GM19238 (cell line): ENCODE measurements at regions not wholly inside any gene's neighbourhood (a gene's known extent, or its start where the extent isn't known, plus 50 kb on each side); places are given as distances from the start of the nearest gene placed in this dataset.
"Not testable (repeated sequence)": the region's sequence is repeated elsewhere in the genome, so short reads cannot be mapped to it uniquely, and the experiment has no call there.

Source experiments
- DNase-seq: peaks from one replicate; pipeline ENCODE4 v3.0.0; 2011; ENCODE audit warnings: low spot score; ENCODE audit not compliant: insufficient read length

DNA sequence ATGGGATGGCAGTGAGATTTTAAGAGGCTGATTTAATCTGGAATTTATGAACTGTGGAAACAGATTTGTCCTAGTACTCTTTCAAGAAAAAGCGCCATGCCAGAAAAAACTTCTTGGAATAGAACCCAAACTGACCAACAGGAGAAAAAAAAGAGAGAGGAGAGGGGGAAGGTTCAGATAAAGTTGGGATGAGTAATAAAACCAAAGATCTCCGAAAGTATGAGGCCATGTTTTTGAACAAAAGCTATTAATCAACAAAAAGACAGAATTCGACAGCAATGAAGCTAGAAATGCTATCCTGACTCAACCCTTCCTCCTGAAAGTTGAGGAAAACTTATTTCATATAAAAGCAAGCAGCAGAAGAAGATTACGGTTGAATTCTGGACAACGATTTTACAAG is 135.5 kb downstream of the CEMIP2 start:
- DNase-seq = no peak

DNA sequence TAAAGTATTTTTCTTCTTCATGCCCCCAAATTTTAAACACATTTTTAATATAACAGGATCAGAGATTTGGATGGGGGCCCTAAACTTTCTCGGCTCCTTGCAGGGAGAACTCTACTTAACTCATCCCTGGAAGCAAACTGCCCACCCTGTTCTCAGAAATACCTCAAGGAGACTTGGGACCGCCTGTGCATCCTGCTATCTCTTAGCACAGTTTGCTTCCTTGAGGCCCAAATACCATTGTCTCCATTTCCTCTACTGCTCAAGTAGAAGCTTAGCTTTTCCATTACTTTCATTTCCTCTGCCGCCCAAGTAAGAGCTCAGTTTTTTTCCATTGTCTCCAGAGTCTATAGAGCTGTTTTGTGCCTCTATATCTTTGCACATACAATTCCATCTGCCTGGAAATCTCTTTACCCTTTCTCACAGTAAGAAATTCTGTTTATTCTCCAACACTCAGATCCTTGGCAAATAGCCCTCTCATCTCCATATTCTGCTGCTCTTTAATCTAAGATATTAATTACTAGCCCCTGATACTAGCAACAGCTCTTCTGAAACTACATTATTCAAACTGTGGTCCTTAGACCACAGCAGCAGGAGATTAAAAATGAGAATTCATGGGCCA is 137.8 kb downstream of the CEMIP2 start:
- no peak for DNase-seq

- DNase-seq = no peak
Observed at GRCh38 chr9:71629578-71630215, 138.6 kb downstream of the CEMIP2 start.

GRCh38 chr9:71628247-71628646 is 140.1 kb downstream of the CEMIP2 start:
- no peak for DNase-seq

- no peak for DNase-seq
Observed at GRCh38 chr9:71627537-71627936, 140.8 kb downstream of the CEMIP2 start.

- no peak for DNase-seq
Observed at GRCh38 chr9:71626395-71626794, 141.9 kb downstream of the CEMIP2 start.

- DNase-seq = no peak
Observed at GRCh38 chr9:71624728-71625127, 143.6 kb downstream of the CEMIP2 start.

DNA sequence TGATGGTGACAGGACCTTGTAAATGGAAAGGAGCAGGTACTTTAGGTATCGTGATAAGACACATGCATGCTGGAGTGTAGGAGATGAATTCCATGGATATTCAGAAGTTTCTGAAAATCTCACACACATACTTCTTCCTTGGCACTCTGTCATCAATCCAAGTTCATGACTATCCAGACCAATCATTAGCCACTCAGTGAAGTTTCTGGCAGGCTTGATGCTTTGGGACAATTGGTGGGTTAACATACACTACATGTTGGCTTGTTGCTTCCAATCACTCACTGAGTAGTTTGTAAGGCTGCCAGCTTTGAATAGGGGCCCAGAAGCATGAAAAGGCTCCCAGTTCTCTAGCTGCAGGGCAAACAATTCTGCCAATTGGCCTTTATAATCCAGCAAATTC is 147.6 kb downstream of the CEMIP2 start:
- DNase-seq = no peak

GRCh38 chr9:71620331-71620730 is 148.0 kb downstream of the CEMIP2 start:
- no peak for DNase-seq

DNA sequence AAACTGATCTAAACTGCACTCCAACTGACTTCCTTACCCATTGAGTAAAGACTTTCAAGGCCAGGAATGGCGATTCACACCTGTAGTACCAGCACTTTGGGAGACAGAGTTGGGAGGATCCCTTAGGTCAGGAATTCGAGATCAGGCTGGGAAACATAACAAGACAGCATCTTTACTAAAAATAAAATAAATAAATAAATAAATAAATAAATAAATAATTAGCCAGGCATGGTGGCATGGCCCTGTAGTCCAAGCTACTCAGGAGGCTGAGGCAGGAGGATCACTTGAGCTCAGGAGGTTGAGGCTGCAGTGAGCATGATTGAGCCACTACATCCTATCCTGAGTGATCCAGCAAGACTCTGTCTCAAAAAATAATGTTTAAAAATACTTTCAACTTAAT is 148.4 kb downstream of the CEMIP2 start:
- no peak for DNase-seq

DNA sequence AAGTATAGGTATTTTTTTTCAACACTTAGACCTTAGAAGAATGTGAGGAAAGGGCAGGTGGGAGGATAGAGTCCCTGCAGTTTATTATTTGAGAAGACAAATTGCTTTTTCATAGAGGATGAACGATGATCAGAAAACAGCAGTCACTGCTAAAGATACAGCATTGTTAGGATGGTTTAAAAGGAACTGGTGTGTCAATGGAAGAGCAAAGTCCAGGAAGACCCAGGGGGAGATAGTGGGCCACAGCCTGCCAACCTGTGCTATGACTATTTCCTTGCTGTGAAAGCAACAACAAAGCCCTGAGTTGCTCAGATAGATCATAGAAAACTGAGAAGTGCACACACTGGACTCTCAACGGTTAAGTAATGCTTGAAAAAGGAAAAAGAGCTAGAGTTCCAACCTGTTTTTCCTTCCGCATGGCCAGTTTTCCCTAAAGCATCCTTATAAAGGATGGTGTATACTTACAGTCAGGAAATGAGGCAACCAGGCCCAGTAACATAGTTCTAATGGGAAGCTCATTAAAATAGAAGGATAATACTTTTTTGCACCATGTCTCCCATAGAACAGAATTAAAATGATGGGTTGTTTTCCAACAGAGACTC is 153.8 kb downstream of the CEMIP2 start:
- DNase-seq = no peak

GRCh38 chr9:71612889-71613288 is 155.4 kb downstream of the CEMIP2 start:
- no peak for DNase-seq

- DNase-seq = no peak
Observed at GRCh38 chr9:71609448-71609830, 158.9 kb downstream of the CEMIP2 start.

GRCh38 chr9:71608825-71609447 is 159.4 kb downstream of the CEMIP2 start:
- DNase-seq = no peak

DNA sequence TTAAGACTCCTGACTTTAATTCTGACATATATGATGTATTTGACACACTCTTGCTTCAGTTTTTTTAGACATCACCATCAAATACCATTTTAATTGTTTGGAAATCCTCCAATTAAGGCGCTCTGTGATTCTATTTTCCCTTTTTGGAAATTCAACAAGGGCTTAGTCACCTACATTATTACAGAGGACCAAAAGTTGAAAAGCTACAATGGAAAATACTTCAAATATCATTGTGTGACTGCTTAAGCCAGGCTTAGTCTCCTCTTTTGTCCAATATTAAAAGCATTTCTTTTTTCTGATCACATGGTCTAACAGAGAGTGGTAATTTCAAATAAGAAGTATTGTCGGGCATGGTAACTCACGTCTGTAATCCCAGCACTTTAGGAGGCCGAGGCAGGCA is 160.3 kb downstream of the CEMIP2 start:
- DNase-seq = no peak

- DNase-seq = no peak
Observed at GRCh38 chr9:71607461-71607881, 160.8 kb downstream of the CEMIP2 start.

DNA sequence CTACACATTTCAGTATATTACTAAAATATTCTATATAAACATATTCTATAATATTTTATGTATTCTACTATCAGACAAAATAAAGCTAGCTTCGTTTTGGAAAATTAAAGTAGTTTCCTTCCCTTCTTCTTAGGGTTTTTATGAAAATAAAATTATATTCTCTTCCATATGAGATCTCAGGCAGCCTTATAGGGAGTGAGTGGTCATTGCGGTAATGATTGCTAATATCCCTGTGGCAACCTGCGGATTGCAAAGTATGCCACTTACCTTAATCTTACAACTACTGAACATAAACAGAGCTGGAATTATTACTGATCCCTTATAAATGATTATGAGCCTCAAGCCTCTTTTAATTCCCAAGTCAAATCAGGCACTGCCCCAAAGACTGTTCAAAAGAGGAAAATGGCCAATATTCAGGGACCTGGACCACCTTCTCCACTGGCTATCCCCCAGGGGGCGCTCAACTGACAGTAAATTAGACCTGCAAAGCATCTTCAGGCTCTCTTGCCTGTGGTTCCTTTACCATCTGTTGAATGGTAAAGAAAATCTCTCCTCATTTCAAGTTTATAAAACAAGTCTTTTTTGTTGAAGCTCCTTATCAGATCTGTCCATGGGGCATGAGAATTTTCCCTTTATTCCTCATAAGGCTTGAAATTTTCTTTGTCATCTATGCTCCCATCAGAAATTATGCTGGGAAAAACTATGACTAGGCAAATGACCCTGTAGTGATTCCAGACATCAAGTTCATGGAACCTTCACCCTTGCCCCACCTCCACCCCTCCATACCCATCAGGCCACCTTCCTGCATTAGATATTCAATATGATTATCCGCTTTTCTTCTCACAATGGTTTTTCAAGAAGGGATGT is 163.9 kb downstream of the CEMIP2 start:
- peak; percentile 23 for DNase-seq

DNA sequence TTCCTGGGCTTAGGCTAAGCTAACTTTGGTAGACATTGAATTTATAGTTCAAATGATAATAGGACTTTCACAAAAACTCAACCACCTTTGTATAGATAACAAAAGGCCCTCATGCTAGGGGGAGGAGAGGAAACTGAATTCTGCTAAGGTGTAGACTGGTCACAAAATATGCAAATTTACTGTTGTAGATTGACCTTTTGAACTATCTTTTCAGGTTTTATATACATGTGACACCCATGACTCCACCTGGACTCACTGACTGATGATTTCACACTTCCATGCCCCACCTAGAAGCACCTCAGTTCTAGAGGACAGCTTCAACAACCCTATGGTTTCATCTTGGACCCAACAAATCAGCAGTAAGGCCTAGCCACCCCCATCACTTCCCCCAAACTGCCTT is 165.7 kb downstream of the CEMIP2 start:
- no peak for DNase-seq

DNA sequence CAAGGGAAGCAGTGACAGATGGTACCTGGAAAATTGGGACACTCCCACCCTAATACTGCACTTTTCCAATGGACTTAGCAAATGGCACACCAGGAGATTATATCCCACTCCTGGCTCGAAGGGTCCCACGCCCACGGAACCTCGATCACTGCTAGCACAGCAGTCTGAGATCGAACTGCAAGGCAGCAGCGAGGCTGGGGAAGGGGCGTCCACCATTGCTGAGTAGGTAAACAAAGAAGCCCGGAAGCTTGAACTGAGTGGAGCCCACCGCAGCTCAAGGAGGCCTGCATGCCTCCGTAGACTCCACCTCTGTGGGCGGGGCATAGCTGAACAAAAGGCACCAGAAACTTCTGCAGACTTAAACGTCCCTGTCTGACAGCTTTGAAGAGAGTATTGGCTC is 172.6 kb downstream of the CEMIP2 start:
- not testable (repeated sequence) for DNase-seq

- no peak for DNase-seq
Observed at GRCh38 chr9:71594541-71594940, 173.8 kb downstream of the CEMIP2 start.

DNA sequence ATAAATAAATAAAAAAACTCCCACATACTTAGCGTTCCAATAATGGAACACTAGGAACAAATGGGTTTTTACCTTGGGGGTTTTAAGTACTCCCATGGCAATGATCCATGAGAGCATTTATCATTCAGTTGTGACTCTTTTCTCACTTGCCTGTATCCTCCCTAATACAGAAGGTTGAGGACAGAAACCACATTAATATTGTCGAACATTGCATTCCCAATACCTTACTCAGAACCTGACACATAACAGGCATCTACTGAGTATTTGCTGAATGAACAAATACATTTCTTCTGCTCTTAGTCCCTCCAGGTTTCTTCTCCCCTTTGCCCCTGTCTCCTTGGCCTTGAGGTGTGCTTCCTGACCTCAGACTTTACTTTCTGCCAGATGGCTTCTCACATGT is 175.9 kb downstream of the CEMIP2 start:
- DNase-seq = no peak

DNA sequence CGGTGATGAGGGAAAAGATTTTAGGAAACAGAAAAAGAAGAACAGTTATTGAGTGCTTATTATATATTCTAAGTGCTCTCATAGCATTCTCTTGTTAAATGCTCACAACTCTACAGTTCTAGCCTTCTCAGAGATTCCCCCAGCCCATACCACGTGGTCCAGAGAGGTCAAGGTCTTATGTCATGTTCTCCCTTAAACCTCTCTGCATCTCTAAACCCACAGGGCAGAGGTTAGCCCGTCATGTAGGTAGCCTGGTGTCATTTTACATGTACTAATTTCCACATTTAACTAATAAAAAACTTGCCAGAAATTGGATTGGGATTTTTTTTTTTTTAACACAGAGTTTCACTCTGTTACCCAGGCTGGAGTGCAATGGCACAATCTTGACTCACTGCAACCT is 178.0 kb downstream of the CEMIP2 start:
- no peak for DNase-seq
